ENCODE measurements at regions not wholly inside any gene's neighbourhood (a gene's known extent, or its start where the extent isn't known, plus 50 kb on each side); places are given as distances from the start of the nearest gene placed in this dataset.

DNA sequence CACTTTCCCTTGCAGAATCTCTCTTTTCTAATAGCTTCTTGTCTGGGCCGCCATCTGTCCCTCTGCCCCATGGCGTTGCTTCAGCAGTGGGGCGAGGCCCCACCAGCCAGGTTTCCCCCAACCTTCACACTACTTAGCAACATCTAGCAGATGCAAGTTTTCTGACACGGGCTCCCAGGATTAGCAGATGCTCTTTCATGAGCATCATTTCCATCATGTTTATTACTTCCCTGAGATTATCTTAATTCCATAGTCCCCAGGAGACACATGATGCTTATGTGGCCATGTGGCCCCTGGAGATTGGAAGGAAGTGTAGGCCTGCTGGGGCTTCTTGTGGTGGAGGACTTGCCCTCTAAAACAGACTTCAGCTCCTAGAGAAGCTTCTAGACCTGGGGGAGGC is 102.0 kb upstream of the MYL2 start:
- TF ChIP-seq, protein P1, sequence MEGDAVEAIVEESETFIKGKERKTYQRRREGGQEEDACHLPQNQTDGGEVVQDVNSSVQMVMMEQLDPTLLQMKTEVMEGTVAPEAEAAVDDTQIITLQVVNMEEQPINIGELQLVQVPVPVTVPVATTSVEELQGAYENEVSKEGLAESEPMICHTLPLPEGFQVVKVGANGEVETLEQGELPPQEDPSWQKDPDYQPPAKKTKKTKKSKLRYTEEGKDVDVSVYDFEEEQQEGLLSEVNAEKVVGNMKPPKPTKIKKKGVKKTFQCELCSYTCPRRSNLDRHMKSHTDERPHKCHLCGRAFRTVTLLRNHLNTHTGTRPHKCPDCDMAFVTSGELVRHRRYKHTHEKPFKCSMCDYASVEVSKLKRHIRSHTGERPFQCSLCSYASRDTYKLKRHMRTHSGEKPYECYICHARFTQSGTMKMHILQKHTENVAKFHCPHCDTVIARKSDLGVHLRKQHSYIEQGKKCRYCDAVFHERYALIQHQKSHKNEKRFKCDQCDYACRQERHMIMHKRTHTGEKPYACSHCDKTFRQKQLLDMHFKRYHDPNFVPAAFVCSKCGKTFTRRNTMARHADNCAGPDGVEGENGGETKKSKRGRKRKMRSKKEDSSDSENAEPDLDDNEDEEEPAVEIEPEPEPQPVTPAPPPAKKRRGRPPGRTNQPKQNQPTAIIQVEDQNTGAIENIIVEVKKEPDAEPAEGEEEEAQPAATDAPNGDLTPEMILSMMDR (IDR thresholded peaks at IDR 0.05) = no peak
- TF ChIP-seq POLR2A (IDR thresholded peaks at IDR 0.05) (no peak), POLR2AphosphoS5 (IDR thresholded peaks at IDR 0.05) (no peak)

Data from breast epithelium (tissue), 3 donors.